PC-9 (cell line): ENCODE measurements at regions not wholly inside any gene's neighbourhood (a gene's known extent, or its start where the extent isn't known, plus 50 kb on each side); places are given as distances from the start of the nearest gene placed in this dataset.

ENCODE experiments used
- BruUV-seq: library from RNA; stranded (reverse); fragments of 400-500 nt; replicated peaks from 2 replicates; lab custom pipeline; 2021; lab: Mats Ljungman, UMichigan
- CTCF ChIA-PET: fragments of 300-600 bp; sonication (Branson Sonifier 250); formaldehyde crosslinking; loops from one replicate; lab custom pipeline; 2022; ENCODE audit warnings: antibody characterized with exemption; lab: Charles Lee
- POLR2A ChIA-PET: fragments of 300-600 bp; sonication (Branson Sonifier 250); formaldehyde crosslinking; loops from one replicate; lab custom pipeline; 2022; ENCODE audit warnings: antibody characterized with exemption; ENCODE audit not compliant: unreplicated experiment; lab: Charles Lee
- DNase-seq, 2 experiments: peaks; one replicate each; pipeline versions ENCODE4 v3.0.0 to v3.0.0-alpha.2; 2015 to 2022; ENCODE audit warnings: mixed read lengths in 1 of 2
- H2AFZ ChIP-seq: fragments of 200-600 bp; sonication (generic); 2 replicates; pipeline ENCODE4 v1.8.1; 2017; ENCODE audit warnings: antibody characterized with exemption
- H3F3A ChIP-seq: fragments of 200-600 bp; sonication (generic); 2 replicates; pipeline ENCODE4 v1.8.1; 2017; ENCODE audit warnings: antibody characterized with exemption, mild to moderate bottlenecking, low read depth; ENCODE audit not compliant: insufficient read depth
- H3K27ac ChIP-seq: fragments of 200-600 bp; sonication (generic); 2 replicates; pipeline ENCODE4 v1.6.1; 2016; ENCODE audit warnings: mixed run types
- H3K27me3 ChIP-seq: fragments of 200-600 bp; sonication (generic); 2 replicates; pipeline ENCODE4 v1.6.1; 2016; ENCODE audit warnings: low read depth, mixed run types; ENCODE audit not compliant: insufficient read depth
- H3K36me3 ChIP-seq: fragments of 200-600 bp; sonication (generic); 2 replicates; pipeline ENCODE4 v1.6.1; 2016; ENCODE audit warnings: low read depth, mixed run types
- H3K4me1 ChIP-seq: fragments of 200-600 bp; sonication (generic); replicated peaks from 2 replicates; pipeline ENCODE4 v1.6.1; 2016; ENCODE audit warnings: mixed run types; ENCODE audit not compliant: insufficient read depth
- H3K4me2 ChIP-seq: fragments of 200-600 bp; sonication (generic); 2 replicates; pipeline ENCODE4 v1.6.1; 2017; ENCODE audit warnings: mixed run types
- H3K4me3 ChIP-seq: fragments of 200-600 bp; sonication (generic); 2 replicates; pipeline ENCODE4 v1.6.1; 2016; ENCODE audit warnings: mixed run types
- H3K79me2 ChIP-seq: fragments of 200-600 bp; sonication (generic); 2 replicates; pipeline ENCODE4 v1.6.1; 2017; ENCODE audit warnings: low read depth, mixed run types
- H3K9me2 ChIP-seq: fragments of 200-600 bp; sonication (generic); 2 replicates; pipeline ENCODE4 v1.8.1; 2017; ENCODE audit warnings: mild to moderate bottlenecking; ENCODE audit not compliant: insufficient read depth
- H3K9me3 ChIP-seq: fragments of 200-600 bp; sonication (generic); 2 replicates; pipeline ENCODE4 v1.8.1; 2016; ENCODE audit warnings: low read depth; ENCODE audit not compliant: insufficient read depth
- H4K20me1 ChIP-seq: fragments of 200-600 bp; sonication (generic); 2 replicates; pipeline ENCODE4 v1.8.1; 2017; ENCODE audit not compliant: insufficient read depth
- EZH2 ChIP-seq: fragments of 200-600 bp; sonication (generic); IDR thresholded peaks from 2 replicates; pipeline ENCODE4 v1.8.0; 2017; ENCODE audit warnings: antibody characterized with exemption, low read depth
- intact Hi-C: fragments of 100-400 bp; cut with micrococcal nuclease; formaldehyde crosslinking; loops from one replicate; pipeline ENCODE4 v1.10.0; 2022; ENCODE audit not compliant: unreplicated experiment
- TF ChIP-seq, protein P1 (sequence below): fragments of 200-600 bp; sonication (generic); conservative IDR thresholded peaks from 2 replicates; pipeline ENCODE4 v1.6.1; 2017; ENCODE audit warnings: mixed run types, antibody characterized with exemption, mild to moderate bottlenecking, moderate library complexity

DNA sequence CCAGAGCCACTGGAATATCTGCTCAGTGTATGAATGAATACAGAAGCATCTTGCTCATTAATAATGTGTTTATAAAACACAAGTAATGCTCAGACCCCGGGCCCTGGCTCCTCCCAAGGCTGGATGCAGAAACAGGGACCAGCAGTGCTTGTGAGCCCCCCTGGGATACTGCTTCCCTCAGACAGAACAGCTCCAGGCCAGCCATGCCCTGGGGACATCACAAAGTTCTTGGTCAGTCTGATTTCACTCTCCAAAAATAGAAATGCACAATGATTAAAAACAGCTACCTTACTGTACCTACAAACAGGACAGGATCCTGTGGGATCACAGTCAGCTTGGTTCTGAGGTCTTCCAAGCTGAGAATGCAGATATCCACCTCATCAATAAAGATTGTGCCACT is 68.2 kb downstream of the ABCC12 start:
- H3K79me2 ChIP-seq, result no peaks in the 10 kb centered on the region
- H2AFZ ChIP-seq, result no peak overlapping the region
- intact Hi-C loops, result no loop called here
- H3K4me3 ChIP-seq, result no peak overlapping the region
- H3K9me3 ChIP-seq, result no peaks in the 10 kb centered on the region
- H4K20me1 ChIP-seq, result no peaks in the 10 kb centered on the region
- no TSS peak for BruUV-seq
- ChIA-PET POLR2A (no interaction called here), CTCF (no interaction called here)
- H3K27ac ChIP-seq, result no peak overlapping the region
- H3K4me1 ChIP-seq, result no peaks in the 10 kb centered on the region
- no peaks in the 10 kb centered on the region for H3F3A ChIP-seq
- no peak overlapping the region for H3K4me2 ChIP-seq
- no peaks in the 10 kb centered on the region for H3K27me3 ChIP-seq
- DNase-seq, result no peak
- no peaks in the 10 kb centered on the region for H3K36me3 ChIP-seq
- H3K9me2 ChIP-seq, result no peaks in the 10 kb centered on the region
- no peak for TF ChIP-seq EZH2
- TF ChIP-seq, protein P1, sequence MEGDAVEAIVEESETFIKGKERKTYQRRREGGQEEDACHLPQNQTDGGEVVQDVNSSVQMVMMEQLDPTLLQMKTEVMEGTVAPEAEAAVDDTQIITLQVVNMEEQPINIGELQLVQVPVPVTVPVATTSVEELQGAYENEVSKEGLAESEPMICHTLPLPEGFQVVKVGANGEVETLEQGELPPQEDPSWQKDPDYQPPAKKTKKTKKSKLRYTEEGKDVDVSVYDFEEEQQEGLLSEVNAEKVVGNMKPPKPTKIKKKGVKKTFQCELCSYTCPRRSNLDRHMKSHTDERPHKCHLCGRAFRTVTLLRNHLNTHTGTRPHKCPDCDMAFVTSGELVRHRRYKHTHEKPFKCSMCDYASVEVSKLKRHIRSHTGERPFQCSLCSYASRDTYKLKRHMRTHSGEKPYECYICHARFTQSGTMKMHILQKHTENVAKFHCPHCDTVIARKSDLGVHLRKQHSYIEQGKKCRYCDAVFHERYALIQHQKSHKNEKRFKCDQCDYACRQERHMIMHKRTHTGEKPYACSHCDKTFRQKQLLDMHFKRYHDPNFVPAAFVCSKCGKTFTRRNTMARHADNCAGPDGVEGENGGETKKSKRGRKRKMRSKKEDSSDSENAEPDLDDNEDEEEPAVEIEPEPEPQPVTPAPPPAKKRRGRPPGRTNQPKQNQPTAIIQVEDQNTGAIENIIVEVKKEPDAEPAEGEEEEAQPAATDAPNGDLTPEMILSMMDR, result no peak

DNA sequence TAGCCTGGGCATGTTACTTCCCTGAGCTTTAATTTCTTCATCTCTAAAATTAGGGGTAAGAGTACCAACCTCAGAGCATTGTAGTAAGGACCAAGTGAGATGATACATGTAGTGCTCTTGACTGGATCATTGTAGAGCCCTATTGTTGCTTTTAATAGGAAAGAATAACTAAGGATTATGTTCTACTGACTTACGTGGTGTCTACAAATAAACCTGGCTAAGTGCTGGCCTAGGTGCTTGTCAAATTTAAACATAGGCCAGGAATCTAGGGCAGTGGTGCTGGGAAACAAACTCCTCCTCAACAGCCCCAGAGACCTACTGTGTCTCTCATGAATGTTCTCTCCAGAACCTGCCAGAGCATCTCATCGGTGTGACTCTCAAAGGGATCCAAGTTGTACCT is 69.4 kb downstream of the ABCC12 start:
- no TSS peak for BruUV-seq
- Histone ChIP-seq H3K4me1 (peaks cover 6% of the 10 kb centered on the region; the same call in 1 of the 2 replicates), H3K4me3 (no peak overlapping the region), H3K36me3 (no peaks in the 10 kb centered on the region), H3K4me2 (no peak overlapping the region), H3K9me3 (no peaks in the 10 kb centered on the region), H3K27me3 (no peaks in the 10 kb centered on the region), H3F3A (no peaks in the 10 kb centered on the region), H2AFZ (no peak overlapping the region), H3K27ac (no peak overlapping the region), H3K9me2 (no peaks in the 10 kb centered on the region), H4K20me1 (no peaks in the 10 kb centered on the region), H3K79me2 (no peaks in the 10 kb centered on the region)
- intact Hi-C loops, result no loop called here
- TF ChIP-seq EZH2, result no peak
- TF ChIP-seq, protein P1, result no peak
- DNase-seq, result no peak
- POLR2A ChIA-PET, result no interaction called here
- CTCF ChIA-PET, result no interaction called here

DNA sequence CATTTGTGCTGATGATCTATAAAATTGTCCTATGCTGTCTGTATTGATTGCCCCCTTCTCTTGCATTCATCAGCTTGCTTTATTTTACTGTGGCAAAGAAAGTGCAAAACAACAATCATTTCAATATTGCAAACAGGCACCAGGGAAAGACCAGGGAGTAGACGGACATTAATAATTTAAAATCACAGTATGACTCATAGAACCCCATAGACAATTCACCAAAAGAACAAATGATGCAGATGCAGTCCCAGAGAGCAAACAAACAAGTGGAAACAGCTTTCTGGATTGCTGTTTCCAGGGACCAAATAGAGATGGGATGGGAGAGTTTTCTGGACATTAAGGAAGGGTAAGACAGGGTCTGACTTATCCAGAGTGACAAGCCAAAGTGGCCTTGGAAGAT is 70.1 kb downstream of the ABCC12 start:
- Histone ChIP-seq H3K4me2 (no peak overlapping the region), H3K27ac (no peak overlapping the region), H3K4me3 (no peak overlapping the region), H2AFZ (no peak overlapping the region), H3K4me1 (peaks cover 9% of the 10 kb centered on the region; the same call in 1 of the 2 replicates), H4K20me1 (no peaks in the 10 kb centered on the region), H3F3A (no peaks in the 10 kb centered on the region), H3K27me3 (no peaks in the 10 kb centered on the region), H3K9me2 (no peaks in the 10 kb centered on the region), H3K9me3 (no peaks in the 10 kb centered on the region), H3K79me2 (no peaks in the 10 kb centered on the region), H3K36me3 (no peaks in the 10 kb centered on the region)
- ChIA-PET CTCF (no interaction called here), POLR2A (no interaction called here)
- no peak for DNase-seq
- intact Hi-C loops, result no loop called here
- BruUV-seq, result no TSS peak
- TF ChIP-seq EZH2, result no peak
- TF ChIP-seq, protein P1, result no peak
